KMS-11 (cell line): ENCODE measurements at regions not wholly inside any gene's neighbourhood (a gene's known extent, or its start where the extent isn't known, plus 50 kb on each side); places are given as distances from the start of the nearest gene placed in this dataset.

Experiments used
- H2AFZ ChIP-seq: fragments of 200-600 bp; sonication (generic); 2 replicates; pipeline ENCODE4 v1.6.1; 2016; ENCODE audit warnings: antibody characterized with exemption, mixed run types, low read depth
- H3K27ac ChIP-seq: fragments of 200-600 bp; sonication (generic); 2 replicates; pipeline ENCODE4 v1.6.1; 2016; ENCODE audit warnings: mild to moderate bottlenecking, mixed run types
- H3K27me3 ChIP-seq: fragments of 200-600 bp; sonication (generic); 2 replicates; pipeline ENCODE4 v1.6.1; 2017; ENCODE audit warnings: mild to moderate bottlenecking, low read depth, mixed run types, moderate library complexity; ENCODE audit not compliant: insufficient read depth
- H3K36me3 ChIP-seq: fragments of 200-600 bp; sonication (generic); 2 replicates; pipeline ENCODE4 v1.6.1; 2017; ENCODE audit warnings: mild to moderate bottlenecking, mixed run types; ENCODE audit not compliant: insufficient read depth
- H3K4me1 ChIP-seq: fragments of 200-600 bp; sonication (generic); 2 replicates; pipeline ENCODE4 v1.6.1; 2016; ENCODE audit warnings: mild to moderate bottlenecking, low read depth, mixed run types; ENCODE audit not compliant: poor library complexity, severe bottlenecking
- H3K4me2 ChIP-seq: fragments of 200-600 bp; sonication (generic); 2 replicates; pipeline ENCODE4 v1.7.0; 2016; ENCODE audit warnings: mild to moderate bottlenecking, mixed run types
- H3K4me3 ChIP-seq: fragments of 200-600 bp; sonication (generic); IDR thresholded peaks from 2 replicates; pipeline ENCODE4 v1.6.1; 2017; ENCODE audit warnings: low read depth, low read length, mixed read lengths; ENCODE audit not compliant: insufficient read depth
- H3K79me2 ChIP-seq: fragments of 200-600 bp; sonication (generic); 2 replicates; pipeline ENCODE4 v1.6.1; 2016; ENCODE audit warnings: low read depth, mixed run types; ENCODE audit not compliant: insufficient read depth
- H3K9ac ChIP-seq: fragments of 200-600 bp; sonication (generic); 2 replicates; pipeline ENCODE4 v1.6.1; 2016; ENCODE audit warnings: mild to moderate bottlenecking, mixed run types
- H4K20me1 ChIP-seq: fragments of 200-600 bp; sonication (generic); 2 replicates; pipeline ENCODE4 v1.6.1; 2016; ENCODE audit warnings: mild to moderate bottlenecking, mixed run types; ENCODE audit not compliant: insufficient read depth
- TF ChIP-seq, protein P1 (sequence below): fragments of 200-600 bp; sonication (generic); conservative IDR thresholded peaks from 2 replicates; pipeline ENCODE4 v1.6.1; 2017; ENCODE audit warnings: low read depth, mild to moderate bottlenecking, antibody characterized with exemption, low read length, moderate library complexity, mixed read lengths

- Histone ChIP-seq H3K27ac (no peak overlapping the region), H2AFZ (no peak overlapping the region), H3K36me3 (no peaks in the 10 kb centered on the region), H3K79me2 (no peaks in the 10 kb centered on the region), H3K4me2 (no peak overlapping the region), H3K9ac (no peak overlapping the region), H3K4me1 (no peaks in the 10 kb centered on the region), H3K27me3 (no peaks in the 10 kb centered on the region), H3K4me3 (no peak overlapping the region), H4K20me1 (no peaks in the 10 kb centered on the region)
- TF ChIP-seq, protein P1, sequence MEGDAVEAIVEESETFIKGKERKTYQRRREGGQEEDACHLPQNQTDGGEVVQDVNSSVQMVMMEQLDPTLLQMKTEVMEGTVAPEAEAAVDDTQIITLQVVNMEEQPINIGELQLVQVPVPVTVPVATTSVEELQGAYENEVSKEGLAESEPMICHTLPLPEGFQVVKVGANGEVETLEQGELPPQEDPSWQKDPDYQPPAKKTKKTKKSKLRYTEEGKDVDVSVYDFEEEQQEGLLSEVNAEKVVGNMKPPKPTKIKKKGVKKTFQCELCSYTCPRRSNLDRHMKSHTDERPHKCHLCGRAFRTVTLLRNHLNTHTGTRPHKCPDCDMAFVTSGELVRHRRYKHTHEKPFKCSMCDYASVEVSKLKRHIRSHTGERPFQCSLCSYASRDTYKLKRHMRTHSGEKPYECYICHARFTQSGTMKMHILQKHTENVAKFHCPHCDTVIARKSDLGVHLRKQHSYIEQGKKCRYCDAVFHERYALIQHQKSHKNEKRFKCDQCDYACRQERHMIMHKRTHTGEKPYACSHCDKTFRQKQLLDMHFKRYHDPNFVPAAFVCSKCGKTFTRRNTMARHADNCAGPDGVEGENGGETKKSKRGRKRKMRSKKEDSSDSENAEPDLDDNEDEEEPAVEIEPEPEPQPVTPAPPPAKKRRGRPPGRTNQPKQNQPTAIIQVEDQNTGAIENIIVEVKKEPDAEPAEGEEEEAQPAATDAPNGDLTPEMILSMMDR, result no peak
Measured at GRCh38 chr9:90469435-90469834, 173.2 kb downstream of the DIRAS2 start.

GRCh38 chr9:90469865-90470387, 172.7 kb downstream of the DIRAS2 start:
- TF ChIP-seq, protein P1, result no peak
- no peak overlapping the region for H3K4me3 ChIP-seq
- no peaks in the 10 kb centered on the region for H3K27me3 ChIP-seq
- H3K4me1 ChIP-seq, result no peaks in the 10 kb centered on the region
- H3K4me2 ChIP-seq, result no peak overlapping the region
- H3K79me2 ChIP-seq, result no peaks in the 10 kb centered on the region
- no peak overlapping the region for H2AFZ ChIP-seq
- no peak overlapping the region for H3K9ac ChIP-seq
- H3K36me3 ChIP-seq, result no peaks in the 10 kb centered on the region
- no peak overlapping the region for H3K27ac ChIP-seq
- H4K20me1 ChIP-seq, result no peaks in the 10 kb centered on the region

- Histone ChIP-seq H3K36me3 (no peaks in the 10 kb centered on the region), H3K4me3 (no peak overlapping the region), H3K79me2 (no peaks in the 10 kb centered on the region), H4K20me1 (no peaks in the 10 kb centered on the region), H3K27me3 (no peaks in the 10 kb centered on the region), H3K4me2 (no peak overlapping the region), H3K4me1 (no peaks in the 10 kb centered on the region), H3K27ac (no peak overlapping the region), H2AFZ (no peak overlapping the region), H3K9ac (no peak overlapping the region)
- TF ChIP-seq, protein P1, result no peak
Measured at GRCh38 chr9:90476058-90476457, 166.6 kb downstream of the DIRAS2 start.

DNA sequence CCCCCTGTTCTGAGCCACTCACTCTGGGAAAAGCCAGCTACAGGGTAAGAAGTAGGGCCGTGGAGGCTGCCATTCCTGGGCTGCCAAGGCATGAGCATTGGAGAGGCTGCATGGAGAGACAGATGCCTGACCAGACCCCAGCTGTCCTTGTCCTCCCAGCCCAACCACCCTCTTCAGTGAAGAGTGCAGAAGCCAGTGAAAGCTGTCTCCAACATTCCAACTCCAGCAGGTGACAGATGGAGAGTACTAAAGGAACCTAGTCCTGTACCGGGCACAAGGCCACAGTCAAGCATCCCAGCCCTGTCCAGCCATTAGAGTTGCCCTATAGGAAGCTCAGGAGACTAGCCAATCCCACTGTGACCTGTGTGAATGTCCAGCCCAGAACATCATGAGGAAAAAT, 165.1 kb downstream of the DIRAS2 start:
- Histone ChIP-seq H3K4me2 (no peak overlapping the region), H3K4me1 (no peaks in the 10 kb centered on the region), H3K36me3 (no peaks in the 10 kb centered on the region), H3K27me3 (no peaks in the 10 kb centered on the region), H3K4me3 (no peak overlapping the region), H3K9ac (no peak overlapping the region), H3K79me2 (no peaks in the 10 kb centered on the region), H3K27ac (no peak overlapping the region), H4K20me1 (no peaks in the 10 kb centered on the region), H2AFZ (no peak overlapping the region)
- TF ChIP-seq, protein P1, result no peak

GRCh38 chr9:90478821-90479220, 163.8 kb downstream of the DIRAS2 start:
- no peaks in the 10 kb centered on the region for H3K36me3 ChIP-seq
- H3K27ac ChIP-seq, result no peak overlapping the region
- H2AFZ ChIP-seq, result no peak overlapping the region
- H3K79me2 ChIP-seq, result no peaks in the 10 kb centered on the region
- no peaks in the 10 kb centered on the region for H3K4me1 ChIP-seq
- H3K27me3 ChIP-seq, result no peaks in the 10 kb centered on the region
- no peak overlapping the region for H3K4me2 ChIP-seq
- TF ChIP-seq, protein P1, result no peak
- H4K20me1 ChIP-seq, result no peaks in the 10 kb centered on the region
- no peak overlapping the region for H3K4me3 ChIP-seq
- no peak overlapping the region for H3K9ac ChIP-seq
